Transverse colon (tissue), 4 donors: ENCODE measurements at regions not wholly inside any gene's neighbourhood (a gene's known extent, or its start where the extent isn't known, plus 50 kb on each side); places are given as distances from the start of the nearest gene placed in this dataset.

Experiments used
- CTCF ChIP-seq, 5 experiments: fragments of 200-600 bp in 3 of 5; fragments of 450-650 bp in 2 of 5; sonication (generic) in 3 of 5; IDR thresholded peaks; 1 replicate in 2 of 5; 2 replicates in 3 of 5; pipeline ENCODE4 v1.5.1; 2016 to 2017; ENCODE audit warnings: antibody characterized with exemption in 5 of 5, inconsistent platforms in 3 of 5, mild to moderate bottlenecking in 2 of 5, moderate library complexity in 1 of 5
- EP300 ChIP-seq: sonication (generic); formaldehyde crosslinking; IDR thresholded peaks from one replicate; pipeline ENCODE4 v1.6.1; 2017; ENCODE audit warnings: antibody characterized with exemption, low read depth
- POLR2A ChIP-seq: fragments of 450-650 bp; IDR thresholded peaks from one replicate; pipeline ENCODE4 v1.6.1; 2016; ENCODE audit warnings: antibody characterized with exemption, mild to moderate bottlenecking, moderate library complexity
- POLR2AphosphoS5 ChIP-seq, 3 donors: sonication (generic); formaldehyde crosslinking; IDR thresholded peaks; one replicate each; pipeline ENCODE4 v1.6.1; 2016; ENCODE audit warnings: antibody characterized with exemption in 3 of 3

- no peak for TF ChIP-seq CTCF (IDR thresholded peaks at IDR 0.05)
- TF ChIP-seq POLR2A = no peak
- TF ChIP-seq EP300 = no peak
- TF ChIP-seq POLR2AphosphoS5 (IDR thresholded peaks at IDR 0.05) = no peak
Observed at GRCh38 chr2:188678882-188679281, 295.3 kb upstream of the COL3A1 start.
